OCI-LY1 (cell line): ENCODE measurements at regions not wholly inside any gene's neighbourhood (a gene's known extent, or its start where the extent isn't known, plus 50 kb on each side); places are given as distances from the start of the nearest gene placed in this dataset.

Source experiments
- H2AFZ ChIP-seq: fragments of 200-600 bp; sonication (generic), shearing (Covaris generic); 2 replicates; pipeline ENCODE4 v1.6.0; 2014; ENCODE audit warnings: antibody characterized with exemption, mild to moderate bottlenecking, low read length
- H3F3A ChIP-seq: fragments of 200-600 bp; sonication (generic), shearing (Covaris generic); 2 replicates; pipeline ENCODE4 v1.6.0; 2014; ENCODE audit warnings: mild to moderate bottlenecking, antibody characterized with exemption, low read length, moderate library complexity; ENCODE audit not compliant: insufficient read depth
- H3K27ac ChIP-seq: fragments of 200-600 bp; sonication (generic); 2 replicates; pipeline ENCODE4 v1.5.1; 2014; ENCODE audit warnings: low read length, mixed run types, mild to moderate bottlenecking, low read depth; ENCODE audit not compliant: poor library complexity, severe bottlenecking
- H3K27me3 ChIP-seq: fragments of 200-600 bp; sonication (generic); 2 replicates; pipeline ENCODE4 v1.6.0; 2014; ENCODE audit warnings: antibody characterized with exemption, mild to moderate bottlenecking, low read length, moderate library complexity; ENCODE audit not compliant: insufficient read depth
- H3K36me3 ChIP-seq: fragments of 200-600 bp; sonication (generic); 2 replicates; pipeline ENCODE4 v1.6.1; 2014; ENCODE audit warnings: mild to moderate bottlenecking, antibody characterized with exemption, low read length, moderate library complexity, mixed read lengths; ENCODE audit not compliant: insufficient read depth
- H3K4me1 ChIP-seq: fragments of 200-600 bp; sonication (generic); 2 replicates; pipeline ENCODE4 v1.5.1; 2014; ENCODE audit warnings: mild to moderate bottlenecking, low read length, moderate library complexity; ENCODE audit not compliant: insufficient read depth, severe bottlenecking
- H3K4me2 ChIP-seq: fragments of 200-600 bp; sonication (generic), shearing (Covaris generic); 2 replicates; pipeline ENCODE4 v1.6.1; 2014; ENCODE audit warnings: low read length
- H3K4me3 ChIP-seq: fragments of 200-600 bp; sonication (generic); 2 replicates; pipeline ENCODE4 v1.5.1; 2014; ENCODE audit warnings: low read length, low read depth, mild to moderate bottlenecking, mixed read lengths; ENCODE audit not compliant: poor library complexity, severe bottlenecking
- H3K79me2 ChIP-seq: fragments of 200-600 bp; shearing (Covaris generic); 2 replicates; pipeline ENCODE4 v1.6.1; 2016; ENCODE audit warnings: mixed run types, low read length, mixed read lengths; ENCODE audit not compliant: insufficient read depth
- H3K9ac ChIP-seq: fragments of 200-600 bp; sonication (generic), shearing (Covaris generic); 2 replicates; pipeline ENCODE4 v1.6.1; 2014; ENCODE audit warnings: mild to moderate bottlenecking, low read length, mixed read lengths
- H3K9me2 ChIP-seq: fragments of 200-600 bp; sonication (generic), shearing (Covaris generic); 2 replicates; pipeline ENCODE4 v1.6.1; 2014; ENCODE audit warnings: low read depth, mild to moderate bottlenecking, low read length, mixed read lengths
- H3K9me3 ChIP-seq: fragments of 200-600 bp; shearing (Covaris generic); 2 replicates; pipeline ENCODE4 v1.6.1; 2014; ENCODE audit warnings: low read length, mixed read lengths
- H4K20me1 ChIP-seq: fragments of 200-600 bp; sonication (generic), shearing (Covaris generic); 2 replicates; pipeline ENCODE4 v1.6.0; 2016; ENCODE audit warnings: mild to moderate bottlenecking, low read length; ENCODE audit not compliant: insufficient read depth
- CTCF ChIP-seq: fragments of 200-600 bp; sonication (generic), shearing (Covaris generic); IDR thresholded peaks from 2 replicates; pipeline ENCODE4 v1.5.1; 2017; ENCODE audit warnings: mild to moderate bottlenecking, antibody characterized with exemption, low read length, moderate library complexity, mixed read lengths
- EZH2 ChIP-seq: fragments of 200-600 bp; sonication (generic), shearing (Covaris generic); IDR thresholded peaks from 2 replicates; pipeline ENCODE4 v1.8.0; 2017; ENCODE audit warnings: borderline replicate concordance, mixed run types, mild to moderate bottlenecking, antibody characterized with exemption, low read length, moderate library complexity, mixed read lengths

GRCh38 chr11:86193297-86194095 lies 51.1 kb upstream of the EED start:
- H3K4me3 ChIP-seq = peak overlapping the region; percentile 50
- peaks cover 39% of the 10 kb centered on the region for H3K4me1 ChIP-seq
- H3K27ac ChIP-seq = peak overlapping the region; percentile 97
- H3K36me3 ChIP-seq = no peaks in the 10 kb centered on the region
- no peaks in the 10 kb centered on the region for H3K27me3 ChIP-seq
- peak overlapping the region; percentile 58; the same call in 1 of the 2 replicates for H2AFZ ChIP-seq
- TF ChIP-seq CTCF (peak; percentile 97), EZH2 (no peak)
- H3K9ac ChIP-seq = peak overlapping the region; percentile 63
- H3K79me2 ChIP-seq = no peaks in the 10 kb centered on the region
- H4K20me1 ChIP-seq = no peaks in the 10 kb centered on the region
- H3K4me2 ChIP-seq = peak overlapping the region; percentile 68
- H3K9me3 ChIP-seq = no peaks in the 10 kb centered on the region
- peaks cover 8% of the 10 kb centered on the region; the same call in 1 of the 2 replicates for H3F3A ChIP-seq
- H3K9me2 ChIP-seq = no peaks in the 10 kb centered on the region

- H3K9me2 ChIP-seq = no peaks in the 10 kb centered on the region
- TF ChIP-seq CTCF (no peak), EZH2 (no peak)
- no peaks in the 10 kb centered on the region for H3K27me3 ChIP-seq
- peak overlapping the region; percentile 63 for H3K9ac ChIP-seq
- peak overlapping the region; percentile 97 for H3K27ac ChIP-seq
- H3K36me3 ChIP-seq = no peaks in the 10 kb centered on the region
- H3K4me3 ChIP-seq = peak overlapping the region; percentile 50
- peaks cover 39% of the 10 kb centered on the region for H3K4me1 ChIP-seq
- no peaks in the 10 kb centered on the region for H3K79me2 ChIP-seq
- no peaks in the 10 kb centered on the region for H3K9me3 ChIP-seq
- H2AFZ ChIP-seq = no peak overlapping the region
- peak overlapping the region; percentile 68 for H3K4me2 ChIP-seq
- no peaks in the 10 kb centered on the region for H4K20me1 ChIP-seq
- H3F3A ChIP-seq = peaks cover 8% of the 10 kb centered on the region; the same call in 1 of the 2 replicates
Observed at GRCh38 chr11:86192519-86193257, 51.9 kb upstream of the EED start.

GRCh38 chr11:86191874-86192273 lies 52.7 kb upstream of the EED start:
- Histone ChIP-seq H3K9ac (peak overlapping the region; percentile 63), H3K27ac (peak overlapping the region; percentile 97), H3K9me3 (no peaks in the 10 kb centered on the region), H3K27me3 (no peaks in the 10 kb centered on the region), H3K4me1 (peaks cover 45% of the 10 kb centered on the region), H4K20me1 (no peaks in the 10 kb centered on the region), H3K9me2 (no peaks in the 10 kb centered on the region), H2AFZ (no peak overlapping the region), H3K4me3 (peak overlapping the region; percentile 50), H3F3A (peaks cover 8% of the 10 kb centered on the region; the same call in 1 of the 2 replicates), H3K79me2 (no peaks in the 10 kb centered on the region), H3K36me3 (no peaks in the 10 kb centered on the region), H3K4me2 (peak overlapping the region; percentile 68)
- TF ChIP-seq EZH2 = no peak
- TF ChIP-seq CTCF = no peak
